A549 (cell line): ENCODE measurements at regions not wholly inside any gene's neighbourhood (a gene's known extent, or its start where the extent isn't known, plus 50 kb on each side); places are given as distances from the start of the nearest gene placed in this dataset.

Experiments
- ATAC-seq, 2 experiments: fragments of 200-7000 bp in 1 of 2; fragments of >200 bp in 1 of 2; cut with Nextera tagmentation in 1 of 2; cut with Tn5 transposase in 1 of 2; 3 replicates each; pipeline versions ENCODE4 v1.8.0 to v1.9.1; 2018 to 2020; ENCODE audit warnings: mild to moderate bottlenecking in 1 of 2, moderate library complexity in 1 of 2
- CTCF ChIA-PET: fragments of 300-600 bp; sonication (Branson Sonifier 250); formaldehyde crosslinking; extraction: SDS; loops from one replicate; lab custom pipeline; 2021; ENCODE audit warnings: antibody characterized with exemption, inconsistent platforms; lab: Yijun Ruan, JAX
- POLR2A ChIA-PET: fragments of 350-600 bp; formaldehyde crosslinking; extraction: SDS; loops from one replicate; lab custom pipeline; 2021; ENCODE audit warnings: antibody characterized with exemption, inconsistent platforms; lab: Yijun Ruan, JAX
- DNase-seq, 2 experiments: peaks; one replicate each; pipeline versions ENCODE4 v3.0.0 to v3.0.0-alpha.2; 2011 to 2016; ENCODE audit warnings: low read depth in 1 of 2, low spot score in 1 of 2
- FAIRE-seq: peaks from 2 replicates; lab custom pipeline; 2011; peaks lifted over from hg19 to GRCh38; lab: Jason Lieb, UNC
- H3K27ac ChIP-seq, 2 experiments: fragments of >200 bp; sonication (Bioruptor Twin); formaldehyde crosslinking; 3 replicates each; pipeline ENCODE4 v1.5.1; 2016 to 2017
- H3K4me1 ChIP-seq: fragments of >200 bp; sonication (Bioruptor Twin); formaldehyde crosslinking; 3 replicates; pipeline ENCODE4 v1.6.1; 2016
- H3K4me2 ChIP-seq: fragments of >200 bp; sonication (Bioruptor Twin); formaldehyde crosslinking; 3 replicates; pipeline ENCODE4 v1.6.1; 2016
- H3K4me3 ChIP-seq: fragments of >200 bp; sonication (Bioruptor Twin); formaldehyde crosslinking; 3 replicates; pipeline ENCODE4 v1.5.1; 2016
- H3K9me3 ChIP-seq: fragments of >200 bp; sonication (Bioruptor Twin); formaldehyde crosslinking; 3 replicates; pipeline ENCODE4 v1.6.1; 2016
- ATOH8 ChIP-seq: fragments of 250-450 bp; sonication (Bioruptor Pico); IDR thresholded peaks from 2 replicates; pipeline ENCODE4 v1.5.0; 2020; ENCODE audit warnings: low read depth, mild to moderate bottlenecking, moderate library complexity
- CBX8 ChIP-seq: fragments of 200-600 bp; sonication (generic); IDR thresholded peaks from 2 replicates; pipeline ENCODE4 v1.6.1; 2016
- CHD4 ChIP-seq: fragments of 200-600 bp; sonication (generic); IDR thresholded peaks from 2 replicates; pipeline ENCODE4 v1.6.1; 2016; ENCODE audit warnings: antibody characterized with exemption, mild to moderate bottlenecking, borderline replicate concordance
- E2F6 ChIP-seq: IDR thresholded peaks from 2 replicates; pipeline ENCODE4 v1.6.1; 2012; ENCODE audit warnings: low read depth, borderline replicate concordance
- EHF ChIP-seq: fragments of 250-450 bp; sonication (Bioruptor Pico); IDR thresholded peaks from 2 replicates; pipeline ENCODE4 v1.5.0; 2020; ENCODE audit warnings: mild to moderate bottlenecking
- EP300 ChIP-seq, 2 experiments: fragments of >200 bp; sonication (Bioruptor Twin); formaldehyde crosslinking; IDR thresholded peaks; 2 replicates in 1 of 2; 3 replicates in 1 of 2; pipeline ENCODE4 v1.6.1; 2016 to 2017
- ESRRA ChIP-seq: fragments of 150-350 bp; IDR thresholded peaks from 2 replicates; pipeline ENCODE4 v1.6.1; 2014; ENCODE audit warnings: mild to moderate bottlenecking, low read length, borderline replicate concordance
- KDM5A ChIP-seq: fragments of 200-600 bp; sonication (generic); IDR thresholded peaks from 2 replicates; pipeline ENCODE4 v1.6.1; 2016; ENCODE audit warnings: antibody characterized with exemption, mild to moderate bottlenecking
- MAFK ChIP-seq: fragments of 450-650 bp; IDR thresholded peaks from 2 replicates; pipeline ENCODE4 v1.6.1; 2014; ENCODE audit not compliant: partially characterized antibody
- MAX ChIP-seq: IDR thresholded peaks from 2 replicates; pipeline ENCODE4 v1.6.1; 2012
- MYC ChIP-seq: IDR thresholded peaks from 2 replicates; pipeline ENCODE4 v1.6.1; 2012; ENCODE audit warnings: mild to moderate bottlenecking, inconsistent platforms, low read length, improper control_type of control experiment, borderline replicate concordance
- NFE2L2 ChIP-seq: fragments of 150-350 bp; conservative IDR thresholded peaks from 2 replicates; pipeline ENCODE4 v1.6.1; 2014; ENCODE audit warnings: low read length
- NPAS2 ChIP-seq: fragments of 250-450 bp; sonication (Bioruptor Pico); IDR thresholded peaks from 2 replicates; pipeline ENCODE4 v1.8.0; 2022; ENCODE audit warnings: mild to moderate bottlenecking, moderate library complexity, borderline replicate concordance
- RAD21 ChIP-seq, 2 experiments: fragments of >200 bp in 1 of 2; sonication (Bioruptor Twin) in 1 of 2; formaldehyde crosslinking in 1 of 2; IDR thresholded peaks in 1 of 2; conservative IDR thresholded peaks in 1 of 2; 2 replicates in 1 of 2; 3 replicates in 1 of 2; pipeline ENCODE4 v1.6.1; 2012 to 2018; ENCODE audit warnings: inconsistent platforms in 1 of 2
- SMC3 ChIP-seq: fragments of >200 bp; sonication (Bioruptor Twin); formaldehyde crosslinking; IDR thresholded peaks from 3 replicates; pipeline ENCODE4 v1.6.1; 2018; ENCODE audit warnings: inconsistent platforms
- ZFP36 ChIP-seq: fragments of 450-650 bp; IDR thresholded peaks from 2 replicates; pipeline ENCODE4 v1.6.1; 2014; ENCODE audit warnings: borderline replicate concordance; ENCODE audit not compliant: partially characterized antibody
- ZNF302 ChIP-seq: fragments of 250-450 bp; sonication (Bioruptor Pico); IDR thresholded peaks from 2 replicates; pipeline ENCODE4 v1.9.0; 2021; ENCODE audit warnings: inconsistent platforms, mild to moderate bottlenecking, moderate library complexity
- ZSCAN20 ChIP-seq: fragments of 250-450 bp; sonication (Bioruptor Pico); IDR thresholded peaks from 2 replicates; pipeline ENCODE4 v1.8.0; 2022; ENCODE audit warnings: mild to moderate bottlenecking, moderate library complexity
- WGBS: methylation state at CpG from one replicate; pipeline ENCODE4 v1.1.6; 2017; ENCODE audit errors: missing lambda C conversion rate; 5-methylcytosine and 5-hydroxymethylcytosine counted together
- TF ChIP-seq, protein P1 (sequence below): fragments of >200 bp; sonication (Bioruptor Twin); formaldehyde crosslinking; IDR thresholded peaks from 3 replicates; pipeline ENCODE4 v1.5.1; 2016
- TF ChIP-seq, protein P2 (sequence below): fragments of 250-450 bp; sonication (Bioruptor Pico); IDR thresholded peaks from 2 replicates; pipeline ENCODE4 v1.5.0; 2021; ENCODE audit warnings: mild to moderate bottlenecking, moderate library complexity, borderline replicate concordance

DNA sequence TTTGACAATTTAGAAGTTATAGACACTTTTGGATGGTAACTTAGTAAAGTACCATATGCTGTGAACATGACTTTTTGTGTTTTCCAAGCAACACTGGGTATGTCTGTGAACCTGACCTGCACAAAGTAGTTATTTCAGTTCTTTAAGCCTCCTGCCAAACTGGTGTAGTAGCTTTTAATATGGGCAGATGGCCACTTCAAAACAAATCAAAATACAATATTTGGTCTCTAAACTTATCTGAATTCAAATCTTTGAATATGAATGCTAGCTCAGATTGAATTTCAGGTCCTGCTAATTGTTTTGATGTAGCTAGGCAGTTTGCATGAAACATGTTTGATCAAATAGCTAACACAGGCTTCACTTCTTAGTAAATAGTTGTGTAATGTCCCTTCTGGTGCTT lies 1176.7 kb upstream of the CDH9 start:
- POLR2A ChIA-PET = no interaction called here
- no peak for FAIRE-seq
- Histone ChIP-seq H3K4me2 (no peak overlapping the region), H3K4me3 (no peak overlapping the region)
- TF ChIP-seq ZFP36 (no peak), NPAS2 (CRISPR knock-in tag) (no peak), E2F6 (no peak), ZSCAN20 (CRISPR knock-in tag) (no peak), RAD21 (conservative IDR thresholded peaks at IDR 0.05 in 1 of 2, IDR thresholded peaks at IDR 0.05 in 1 of 2) (no peak), MAX (no peak), KDM5A (no peak), ESRRA (no peak), MAFK (no peak)
- TF ChIP-seq, all 56 proteins: peak for 0
- no peak overlapping the region for H3K27ac ChIP-seq
- H3K4me1 ChIP-seq = no peaks in the 10 kb centered on the region
- CTCF ChIA-PET = no interaction called here
- DNase-seq = no peak
- peaks cover 6% of the 10 kb centered on the region; the same call in 2 of the 3 replicates for H3K9me3 ChIP-seq
- ATAC-seq = no peak

GRCh38 chr5:28214292-28214691 lies 1175.9 kb upstream of the CDH9 start:
- no peak overlapping the region for H3K4me2 ChIP-seq
- no peak for ATAC-seq
- WGBS = 32% methylated on average over 3 of the region's 3 CpGs
- no peaks in the 10 kb centered on the region for H3K4me1 ChIP-seq
- DNase-seq = no peak
- no peak for FAIRE-seq
- H3K27ac ChIP-seq = no peak overlapping the region
- CTCF ChIA-PET = no interaction called here
- no peak overlapping the region for H3K4me3 ChIP-seq
- TF ChIP-seq E2F6 (no peak), CBX8 (no peak), SMC3 (no peak), NFE2L2 (no peak), CHD4 (no peak), MYC (no peak), EHF (CRISPR knock-in tag) (no peak), NPAS2 (CRISPR knock-in tag) (no peak), EP300 (IDR thresholded peaks at IDR 0.05) (no peak), ZNF302 (no peak), ATOH8 (CRISPR knock-in tag) (no peak)
- TF ChIP-seq, protein P1, sequence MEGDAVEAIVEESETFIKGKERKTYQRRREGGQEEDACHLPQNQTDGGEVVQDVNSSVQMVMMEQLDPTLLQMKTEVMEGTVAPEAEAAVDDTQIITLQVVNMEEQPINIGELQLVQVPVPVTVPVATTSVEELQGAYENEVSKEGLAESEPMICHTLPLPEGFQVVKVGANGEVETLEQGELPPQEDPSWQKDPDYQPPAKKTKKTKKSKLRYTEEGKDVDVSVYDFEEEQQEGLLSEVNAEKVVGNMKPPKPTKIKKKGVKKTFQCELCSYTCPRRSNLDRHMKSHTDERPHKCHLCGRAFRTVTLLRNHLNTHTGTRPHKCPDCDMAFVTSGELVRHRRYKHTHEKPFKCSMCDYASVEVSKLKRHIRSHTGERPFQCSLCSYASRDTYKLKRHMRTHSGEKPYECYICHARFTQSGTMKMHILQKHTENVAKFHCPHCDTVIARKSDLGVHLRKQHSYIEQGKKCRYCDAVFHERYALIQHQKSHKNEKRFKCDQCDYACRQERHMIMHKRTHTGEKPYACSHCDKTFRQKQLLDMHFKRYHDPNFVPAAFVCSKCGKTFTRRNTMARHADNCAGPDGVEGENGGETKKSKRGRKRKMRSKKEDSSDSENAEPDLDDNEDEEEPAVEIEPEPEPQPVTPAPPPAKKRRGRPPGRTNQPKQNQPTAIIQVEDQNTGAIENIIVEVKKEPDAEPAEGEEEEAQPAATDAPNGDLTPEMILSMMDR = no peak
- TF ChIP-seq, protein P2, sequence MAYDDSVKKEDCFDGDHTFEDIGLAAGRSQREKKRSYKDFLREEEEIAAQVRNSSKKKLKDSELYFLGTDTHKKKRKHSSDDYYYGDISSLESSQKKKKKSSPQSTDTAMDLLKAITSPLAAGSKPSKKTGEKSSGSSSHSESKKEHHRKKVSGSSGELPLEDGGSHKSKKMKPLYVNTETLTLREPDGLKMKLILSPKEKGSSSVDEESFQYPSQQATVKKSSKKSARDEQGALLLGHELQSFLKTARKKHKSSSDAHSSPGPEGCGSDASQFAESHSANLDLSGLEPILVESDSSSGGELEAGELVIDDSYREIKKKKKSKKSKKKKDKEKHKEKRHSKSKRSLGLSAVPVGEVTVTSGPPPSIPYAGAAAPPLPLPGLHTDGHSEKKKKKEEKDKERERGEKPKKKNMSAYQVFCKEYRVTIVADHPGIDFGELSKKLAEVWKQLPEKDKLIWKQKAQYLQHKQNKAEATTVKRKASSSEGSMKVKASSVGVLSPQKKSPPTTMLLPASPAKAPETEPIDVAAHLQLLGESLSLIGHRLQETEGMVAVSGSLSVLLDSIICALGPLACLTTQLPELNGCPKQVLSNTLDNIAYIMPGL = no peak
- H3K9me3 ChIP-seq = peaks cover 6% of the 10 kb centered on the region; the same call in 2 of the 3 replicates
- POLR2A ChIA-PET = no interaction called here
